ENCODE measurements at regions not wholly inside any gene's neighbourhood (a gene's known extent, or its start where the extent isn't known, plus 50 kb on each side); places are given as distances from the start of the nearest gene placed in this dataset.

DNA sequence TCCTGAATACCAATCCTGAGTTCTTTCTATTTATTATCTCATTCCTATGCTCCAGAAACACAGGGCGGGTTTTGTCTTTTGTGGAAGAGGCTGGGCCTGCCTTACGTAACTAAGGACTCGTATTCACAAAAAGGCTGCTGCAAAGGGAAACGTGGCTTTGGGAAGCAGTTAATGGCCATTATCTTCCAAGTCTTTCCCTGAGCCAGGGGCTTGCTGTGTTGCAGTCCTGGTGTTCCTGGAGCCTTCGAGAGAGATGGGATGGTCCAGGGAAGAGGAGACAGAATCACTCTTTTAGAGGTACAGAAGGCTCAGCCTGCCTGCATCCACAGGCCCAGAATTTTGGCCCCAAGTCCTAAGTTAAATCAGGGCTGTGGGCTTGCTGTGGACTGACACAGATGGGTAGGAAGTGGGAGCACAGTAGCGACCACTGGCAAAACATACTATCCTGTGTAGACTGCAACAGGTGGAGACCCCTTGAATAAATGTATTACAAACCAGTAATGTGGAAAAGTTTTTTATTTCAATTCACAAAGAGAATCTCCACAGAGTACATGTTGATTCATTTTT is 139.4 kb upstream of the ST6GAL2 start:
- DNase-seq (ENCODE audit: low spot score): no peak

DNA sequence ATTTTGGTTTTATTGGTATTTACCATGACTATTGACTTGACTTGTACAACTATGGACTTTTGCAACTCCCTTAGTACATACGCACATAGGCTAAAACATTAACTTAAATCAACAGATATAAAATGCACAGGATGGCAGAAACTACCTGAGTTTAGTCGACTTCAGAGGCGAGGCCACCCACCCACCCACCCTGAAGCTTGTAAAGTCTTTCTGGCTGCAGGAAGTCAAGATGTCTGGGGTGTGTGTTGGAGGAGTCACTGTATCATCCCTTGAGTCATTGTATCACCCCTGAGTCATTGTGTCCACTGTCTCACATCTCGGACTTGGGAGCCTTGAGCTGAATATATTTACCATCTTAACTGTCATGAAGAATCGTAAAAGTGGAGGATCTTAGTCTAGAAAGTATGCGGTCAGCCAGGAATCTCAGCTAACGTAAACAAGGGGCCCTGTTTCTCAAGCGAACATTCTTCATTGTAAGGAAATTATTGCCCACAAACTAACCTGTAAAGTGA is 140.0 kb upstream of the ST6GAL2 start:
- peak; percentile 49 for DNase-seq (ENCODE audit: low spot score)

DNA sequence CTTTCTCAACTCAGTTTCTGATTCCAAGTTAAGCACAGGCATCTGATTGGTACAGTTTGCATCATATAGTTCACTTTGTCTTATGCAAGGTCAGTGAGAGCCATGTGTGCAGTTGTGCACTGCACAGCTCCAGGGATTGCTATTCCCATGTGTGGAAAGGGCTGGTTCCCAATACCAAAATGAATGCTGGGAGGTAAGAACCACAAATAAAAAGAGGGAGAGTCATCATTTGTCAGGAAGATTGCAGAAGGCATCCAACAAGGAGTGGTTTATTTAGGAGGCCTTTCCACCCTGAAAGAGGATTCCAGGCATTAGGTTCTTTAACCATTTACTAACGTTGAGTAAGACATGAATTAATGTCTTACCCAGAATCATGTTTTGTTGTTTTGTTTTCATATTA is 141.2 kb upstream of the ST6GAL2 start:
- DNase-seq (ENCODE audit: low spot score): no peak

GRCh38 chr2:107027810-107028209 is 141.8 kb upstream of the ST6GAL2 start:
- no peak for DNase-seq (ENCODE audit: low spot score)

- no peak for DNase-seq (ENCODE audit: low spot score)
Measured at GRCh38 chr2:107028661-107029060, 142.7 kb upstream of the ST6GAL2 start.

DNA sequence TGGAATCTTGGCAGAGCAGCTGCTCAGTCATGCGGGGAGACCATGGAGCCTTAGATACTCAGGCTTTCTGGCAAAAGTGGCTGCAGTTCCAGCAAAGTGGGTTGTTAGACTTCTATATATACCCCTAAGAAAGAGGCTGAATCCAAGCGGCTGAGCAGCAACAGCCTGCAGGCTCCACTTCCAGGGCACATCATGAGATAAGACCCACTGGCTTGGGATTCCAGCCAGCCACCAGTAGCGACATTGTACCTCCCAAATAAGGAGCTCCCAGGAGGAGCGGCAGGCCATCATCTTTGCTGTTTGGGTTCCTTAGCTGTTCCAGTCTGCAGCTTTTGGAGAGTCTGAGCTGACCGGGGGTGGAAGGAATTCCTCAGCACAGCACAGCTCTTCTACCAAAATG is 150.3 kb upstream of the ST6GAL2 start:
- no peak for DNase-seq (ENCODE audit: low spot score)

- no peak for DNase-seq (ENCODE audit: low spot score)
Measured at GRCh38 chr2:107062173-107062572, 176.2 kb upstream of the ST6GAL2 start.

GRCh38 chr2:107062599-107063220 is 176.7 kb upstream of the ST6GAL2 start:
- DNase-seq (ENCODE audit: low spot score): no peak

- no peak for DNase-seq (ENCODE audit: low spot score)
Measured at GRCh38 chr2:107063228-107063627, 177.3 kb upstream of the ST6GAL2 start.

GRCh38 chr2:107064750-107065149 is 178.8 kb upstream of the ST6GAL2 start:
- DNase-seq (ENCODE audit: low spot score): no peak

DNA sequence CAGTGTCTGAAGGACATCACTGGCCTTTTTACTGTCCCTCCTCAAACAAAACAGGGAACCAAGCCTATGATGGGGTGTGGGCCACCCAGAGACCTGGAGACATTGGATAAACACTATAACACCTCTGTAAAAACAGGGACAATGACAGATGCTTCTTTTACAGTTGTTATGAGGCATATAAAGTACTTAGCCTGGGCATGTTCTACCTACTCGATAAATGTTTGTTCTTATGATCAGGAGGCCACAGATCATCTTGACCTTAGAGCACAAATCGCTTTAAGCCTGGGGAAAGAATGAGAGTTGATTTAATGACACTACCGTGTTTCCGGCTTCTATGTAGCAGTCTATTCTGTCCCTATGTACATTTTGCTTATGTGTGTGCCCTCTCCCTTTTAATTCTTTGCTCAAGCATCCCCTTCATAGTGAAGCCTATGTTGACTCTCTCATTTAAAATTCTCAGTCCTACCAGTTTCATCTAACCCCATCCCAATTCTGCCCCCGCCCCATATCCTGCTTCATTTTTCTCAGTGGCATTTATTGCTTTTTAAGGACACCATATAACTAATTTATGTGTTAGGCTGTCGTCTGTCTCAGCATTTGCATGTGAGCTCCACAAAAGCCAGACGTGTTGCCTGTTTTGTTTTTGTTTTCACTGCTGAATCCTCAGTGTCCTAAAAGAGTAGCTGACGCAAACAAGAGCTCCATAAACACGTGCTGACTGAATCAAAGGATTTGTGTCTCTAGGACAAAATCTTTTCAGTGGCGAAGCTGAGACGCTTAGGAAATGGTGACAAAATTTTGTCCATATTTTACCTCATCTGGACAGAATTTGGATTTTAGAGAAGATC is 182.3 kb upstream of the ST6GAL2 start:
- DNase-seq (ENCODE audit: low spot score): no peak

GRCh38 chr2:107069890-107070289 is 183.9 kb upstream of the ST6GAL2 start:
- DNase-seq (ENCODE audit: low spot score): no peak

- DNase-seq (ENCODE audit: low spot score): no peak
Measured at GRCh38 chr2:107072150-107072940, 186.4 kb upstream of the ST6GAL2 start.

GRCh38 chr2:107078584-107078983 is 192.6 kb upstream of the ST6GAL2 start:
- no peak for DNase-seq (ENCODE audit: low spot score)

GRCh38 chr2:107086497-107086896 is 200.5 kb upstream of the ST6GAL2 start:
- DNase-seq (ENCODE audit: low spot score): no peak

DNA sequence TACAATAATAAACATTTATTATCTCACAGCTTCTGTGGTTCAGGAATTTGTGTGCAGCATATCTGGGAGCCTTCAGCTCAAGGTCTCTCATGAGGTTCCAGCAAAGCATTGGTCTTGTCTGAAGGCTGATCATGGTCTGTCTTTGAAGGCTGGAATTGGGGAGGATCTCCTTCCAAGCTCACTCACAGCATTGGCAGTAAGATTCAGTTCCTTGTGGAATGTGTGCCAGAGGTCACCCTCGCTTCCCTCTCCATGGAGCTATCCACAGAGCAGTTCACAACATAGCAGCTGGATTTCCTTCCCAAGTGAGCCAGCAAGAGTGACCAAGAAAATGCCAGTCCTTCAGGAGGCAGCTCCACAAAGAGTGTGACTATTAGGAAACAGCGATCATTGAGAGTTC is 202.2 kb upstream of the ST6GAL2 start:
- DNase-seq (ENCODE audit: low spot score): no peak

DNA sequence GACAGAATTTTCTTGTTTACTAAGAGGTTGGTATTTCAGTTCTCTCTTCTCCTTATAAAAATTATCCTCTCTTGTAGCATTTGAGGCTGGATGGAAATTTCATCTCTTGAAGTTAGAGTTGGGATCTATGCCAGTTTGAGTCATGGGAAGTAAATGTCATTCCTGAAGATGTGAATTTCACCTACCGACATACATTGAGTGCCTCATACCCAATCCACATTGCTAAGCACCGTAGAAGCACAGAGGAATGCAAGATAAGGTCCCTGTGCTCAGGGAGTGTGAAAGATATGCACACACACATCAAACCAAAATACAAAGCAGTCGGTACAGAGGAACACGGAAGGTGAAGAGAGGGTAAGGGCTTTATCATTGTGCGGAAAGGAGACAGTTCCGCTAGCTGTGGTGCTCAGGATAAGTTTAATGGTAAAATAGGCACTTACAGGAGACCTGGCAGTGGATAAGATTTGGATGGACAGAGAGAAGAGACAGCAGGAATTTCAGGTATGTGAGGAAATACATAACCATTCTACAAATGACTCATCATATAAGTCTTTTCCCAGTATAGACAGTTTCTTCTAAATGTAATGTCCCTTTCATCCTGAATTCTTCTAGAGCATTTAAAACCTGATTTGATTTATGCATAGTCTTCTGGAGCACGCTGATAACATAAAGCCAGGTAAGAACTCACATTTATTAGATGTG is 205.3 kb upstream of the ST6GAL2 start:
- DNase-seq (ENCODE audit: low spot score): peak; percentile 74

DNA sequence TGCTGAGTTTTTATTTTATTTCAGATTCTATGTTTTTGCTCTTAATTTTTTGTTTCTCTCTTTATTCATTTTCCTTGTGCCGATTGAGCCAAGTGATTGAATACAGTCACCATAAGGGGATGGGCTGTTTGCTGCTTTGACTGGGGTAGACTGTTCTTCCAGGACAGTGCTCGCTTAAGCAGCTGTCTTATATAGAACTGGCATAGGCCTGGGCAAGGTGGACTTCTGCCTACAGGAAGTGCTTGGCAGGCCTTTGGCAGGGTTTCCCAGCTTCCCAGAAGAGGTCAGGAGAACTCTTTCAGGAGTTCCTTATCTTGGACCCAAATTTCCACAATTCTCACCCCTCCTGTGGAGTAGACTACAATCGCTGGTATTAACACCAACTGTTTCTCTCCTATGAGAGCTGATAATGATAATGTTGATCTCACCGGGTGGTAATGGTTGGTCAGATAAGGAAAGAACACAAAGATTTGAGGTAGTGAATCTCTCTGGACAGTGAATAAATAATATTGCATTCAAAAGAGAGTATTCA is 207.5 kb upstream of the ST6GAL2 start:
- no peak for DNase-seq (ENCODE audit: low spot score)

- DNase-seq (ENCODE audit: low spot score): no peak
Measured at GRCh38 chr2:107094450-107094986, 208.6 kb upstream of the ST6GAL2 start.

GRCh38 chr2:107102176-107102575 is 216.2 kb upstream of the ST6GAL2 start:
- no peak for DNase-seq (ENCODE audit: low spot score)

- DNase-seq (ENCODE audit: low spot score): no peak
Measured at GRCh38 chr2:107107351-107107750, 221.4 kb upstream of the ST6GAL2 start.

Data from kidney tubule cell (primary cell).